GM21381 (cell line): ENCODE measurements at regions not wholly inside any gene's neighbourhood (a gene's known extent, or its start where the extent isn't known, plus 50 kb on each side); places are given as distances from the start of the nearest gene placed in this dataset.
"Not testable (repeated sequence)": the region's sequence is repeated elsewhere in the genome, so short reads cannot be mapped to it uniquely, and the experiment has no call there.

Experiments
- ATAC-seq: cut with Tn5 transposase; IDR thresholded peaks from one replicate; pipeline ENCODE4 v1.9.1; 2021; ENCODE audit warnings: mild to moderate bottlenecking, moderate library complexity; ENCODE audit not compliant: unreplicated experiment

DNA sequence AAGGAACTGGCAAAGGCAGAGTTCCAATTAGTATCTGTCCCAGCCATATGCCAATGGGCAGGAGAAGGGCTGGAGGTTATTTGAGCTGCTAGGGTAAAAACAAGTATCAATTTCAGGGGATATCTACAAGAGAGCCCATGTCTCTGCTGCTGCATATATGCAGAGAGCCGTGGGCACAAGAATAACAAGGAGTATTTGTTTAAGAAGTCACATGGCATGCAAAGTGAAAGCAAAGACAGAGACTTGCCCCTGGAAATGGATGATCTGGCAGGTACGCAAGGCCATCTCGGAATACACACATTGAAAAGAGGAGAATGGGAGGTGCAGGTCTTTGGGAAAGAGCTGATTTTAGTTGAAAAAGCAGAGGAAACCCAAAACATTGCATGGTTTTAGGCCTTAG is 170.6 kb downstream of the EVA1A start:
- ATAC-seq, result no peak

DNA sequence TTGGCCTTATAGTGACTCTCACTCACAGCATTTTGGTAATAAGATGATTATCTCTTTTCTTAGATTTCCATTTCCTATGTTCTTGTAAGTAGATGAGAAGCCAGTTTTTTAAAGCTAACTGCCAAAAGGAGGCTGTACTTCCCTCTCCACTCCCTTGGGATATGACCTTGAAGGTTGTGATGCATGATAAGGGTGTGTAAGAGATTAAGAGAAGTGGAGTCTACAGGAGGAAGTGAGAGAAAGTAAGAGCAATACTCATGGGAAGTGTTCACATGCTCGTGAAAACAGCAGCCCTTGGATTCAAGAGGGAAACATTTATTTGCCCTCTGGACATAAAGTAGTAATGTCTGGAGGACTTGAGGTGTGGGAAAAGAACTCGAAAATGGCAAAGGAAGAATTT is 171.5 kb downstream of the EVA1A start:
- ATAC-seq, result no peak

DNA sequence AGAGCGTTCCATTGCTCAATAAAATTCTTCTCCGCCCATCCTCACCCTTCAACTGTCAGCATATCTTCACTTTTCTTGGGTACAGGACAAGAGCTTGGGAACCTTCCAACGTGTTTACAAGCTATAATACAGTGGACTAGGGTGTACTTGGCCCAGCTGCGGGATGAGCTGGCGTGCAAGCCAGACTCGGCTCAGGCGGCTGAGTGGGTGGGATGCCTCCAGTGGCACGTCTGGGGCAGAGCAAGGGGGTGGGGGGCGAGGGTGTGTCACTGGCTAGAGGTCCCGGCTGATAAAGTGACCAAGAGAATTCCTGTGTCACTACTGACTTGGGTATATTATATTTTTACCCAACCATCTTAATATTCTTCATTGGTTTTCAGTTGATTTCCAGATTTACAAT is 179.7 kb downstream of the EVA1A start:
- ATAC-seq, result no peak

DNA sequence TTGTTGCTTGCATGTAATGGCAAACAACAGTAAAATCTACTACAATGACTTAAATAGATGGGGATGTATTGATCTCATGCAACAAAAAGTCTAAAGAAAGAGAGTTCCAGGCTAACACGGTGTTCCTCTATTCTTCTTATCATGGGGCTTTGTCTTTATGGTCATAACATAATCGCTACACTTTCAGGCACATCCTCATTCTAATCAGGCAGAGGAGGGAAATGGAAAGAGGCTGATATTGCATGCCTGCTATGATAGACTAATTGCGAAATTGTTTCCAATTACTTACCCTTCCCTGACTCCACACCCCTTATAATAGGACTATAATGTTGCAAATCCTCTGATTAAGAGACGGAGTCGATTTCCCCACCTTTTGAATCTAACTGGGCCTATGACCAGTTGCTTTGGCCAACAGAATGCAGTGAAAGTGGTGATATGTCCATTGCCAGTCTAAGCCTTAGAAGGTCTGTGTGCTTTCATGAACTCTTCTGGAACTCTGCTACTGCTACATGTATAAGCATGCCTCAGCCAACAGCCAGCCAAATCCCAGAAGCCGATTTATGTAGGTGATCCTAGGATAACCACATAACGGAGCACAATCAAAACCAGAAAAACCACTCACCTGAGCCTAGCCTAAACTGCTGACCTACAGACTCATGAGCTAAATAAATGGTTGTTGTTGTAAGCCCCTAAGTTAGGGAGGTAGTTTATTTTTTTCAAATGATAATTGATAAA is 180.3 kb upstream of the TACR1 start:
- no peak for ATAC-seq

DNA sequence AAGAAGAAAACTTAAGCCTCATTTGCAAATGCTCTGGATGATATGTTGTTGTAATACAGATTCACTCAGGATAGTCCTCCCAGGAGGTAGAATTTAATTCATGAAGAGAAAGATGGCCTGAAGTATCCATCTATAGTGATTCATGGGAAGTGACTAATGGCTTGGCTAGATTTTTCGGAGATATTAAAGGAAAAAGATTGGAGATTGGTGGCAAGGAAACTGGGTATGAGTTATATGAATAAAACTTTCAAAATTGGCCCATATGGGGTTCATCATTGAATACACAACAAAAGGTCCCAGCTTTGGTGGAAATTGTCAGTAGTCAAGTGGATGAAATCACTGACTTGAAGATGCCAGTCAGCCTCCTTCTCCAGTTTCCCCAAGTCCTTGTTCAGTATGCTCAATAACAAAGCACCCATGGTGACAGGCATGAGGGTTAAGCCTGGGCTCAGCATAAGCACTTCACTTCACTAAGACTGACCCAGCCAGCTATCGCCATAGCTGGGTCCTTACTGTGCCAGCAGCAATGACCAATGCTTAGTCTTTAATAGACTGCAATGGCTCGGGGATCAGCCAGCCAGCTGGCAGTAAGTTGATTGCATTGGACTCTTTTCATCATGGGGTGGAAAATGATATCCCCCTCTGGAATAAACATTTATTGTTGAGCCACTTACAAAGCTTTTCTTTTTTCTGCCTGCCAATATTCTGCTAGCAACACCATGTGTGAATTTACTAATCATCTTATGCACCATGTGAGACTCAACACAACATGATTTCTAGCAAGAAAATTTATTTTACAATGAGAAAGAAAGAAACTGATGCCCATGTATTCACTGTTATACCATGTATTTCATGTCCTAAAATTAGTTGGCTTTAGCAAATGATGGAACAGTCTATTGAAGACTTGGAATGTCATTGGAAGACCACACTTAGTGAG is 176.6 kb upstream of the TACR1 start:
- ATAC-seq, result no peak

DNA sequence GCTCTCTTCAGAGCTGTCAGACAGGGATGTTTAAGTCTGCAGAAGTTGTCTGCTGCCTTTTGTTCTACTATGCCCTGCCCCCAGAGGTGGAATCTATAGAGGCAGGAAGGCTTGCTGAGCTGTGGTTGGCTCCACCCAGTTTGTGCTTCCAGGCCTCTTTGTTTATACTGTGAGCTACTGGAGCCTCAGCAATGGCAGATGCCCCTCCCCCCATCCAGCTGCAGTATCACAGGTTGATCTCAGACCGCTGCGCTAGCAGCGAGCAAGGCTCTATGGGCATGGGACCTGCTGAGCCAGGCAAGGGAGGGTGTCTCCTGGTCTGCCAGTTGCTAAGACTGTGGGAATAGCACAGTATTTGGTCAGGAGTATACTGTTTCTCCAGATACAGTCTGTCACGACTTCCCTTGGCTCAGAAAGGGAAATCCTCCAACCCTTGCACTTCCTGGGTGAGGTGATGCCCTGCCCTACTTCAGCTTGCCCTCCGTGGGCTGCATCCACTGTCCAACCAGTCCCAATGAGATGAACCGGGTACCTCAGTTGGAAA is 175.2 kb upstream of the TACR1 start:
- not testable (repeated sequence) for ATAC-seq

DNA sequence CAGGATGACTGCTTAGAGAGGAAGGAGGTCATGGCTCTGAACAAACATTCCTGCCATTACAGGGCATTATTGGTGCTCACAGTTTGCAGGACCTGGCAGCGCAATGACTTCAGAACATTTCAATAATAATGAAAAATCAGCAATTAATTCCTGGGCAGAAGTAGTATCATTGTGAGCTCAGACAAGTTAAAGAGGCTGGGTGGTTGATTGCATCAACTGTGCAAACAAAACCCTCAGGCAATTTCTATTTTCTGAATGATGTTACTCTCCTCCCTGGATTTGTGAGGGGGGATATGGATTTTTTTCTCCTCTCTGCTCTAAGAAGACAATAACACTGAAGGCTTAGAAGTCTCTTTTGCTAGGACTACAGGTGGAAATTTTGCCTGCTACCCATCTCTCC is 168.1 kb upstream of the TACR1 start:
- ATAC-seq, result no peak

DNA sequence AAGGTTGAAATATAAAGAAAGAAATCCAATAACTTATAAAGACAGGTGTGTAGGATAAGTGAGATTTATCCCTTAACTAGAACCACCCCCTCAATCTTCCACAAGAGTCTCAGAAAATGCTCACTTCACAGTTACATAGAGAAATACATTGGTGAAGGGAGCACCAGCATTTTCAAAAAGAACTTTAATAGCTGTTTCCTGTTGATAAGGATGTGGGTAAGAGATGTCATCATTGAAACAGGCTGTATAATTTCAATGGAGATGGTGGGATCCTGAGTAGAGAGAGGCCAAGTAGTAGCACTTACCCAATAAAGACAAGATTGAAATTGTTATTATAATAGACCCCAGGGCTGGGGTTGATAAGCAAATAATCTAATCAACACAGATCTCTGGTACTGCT is 162.2 kb upstream of the TACR1 start:
- ATAC-seq, result no peak

DNA sequence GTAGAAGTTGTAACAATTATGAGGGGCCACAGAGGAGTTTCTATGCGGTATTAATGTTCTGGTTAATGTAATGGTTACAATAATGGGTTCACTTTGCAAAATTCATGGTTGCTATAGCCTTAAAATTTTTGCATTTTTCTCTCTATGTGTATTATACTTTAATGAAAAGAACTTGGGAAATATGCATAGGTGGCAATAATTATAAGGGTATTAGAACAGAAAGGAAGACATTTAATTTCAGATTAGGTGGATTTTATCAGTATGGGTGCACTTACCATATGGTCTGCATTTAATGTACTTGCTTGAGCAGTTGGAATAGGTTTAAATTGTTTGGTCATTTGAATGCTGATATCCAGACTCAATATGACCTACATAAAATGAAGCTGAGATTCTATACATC is 161.6 kb upstream of the TACR1 start:
- ATAC-seq, result no peak

DNA sequence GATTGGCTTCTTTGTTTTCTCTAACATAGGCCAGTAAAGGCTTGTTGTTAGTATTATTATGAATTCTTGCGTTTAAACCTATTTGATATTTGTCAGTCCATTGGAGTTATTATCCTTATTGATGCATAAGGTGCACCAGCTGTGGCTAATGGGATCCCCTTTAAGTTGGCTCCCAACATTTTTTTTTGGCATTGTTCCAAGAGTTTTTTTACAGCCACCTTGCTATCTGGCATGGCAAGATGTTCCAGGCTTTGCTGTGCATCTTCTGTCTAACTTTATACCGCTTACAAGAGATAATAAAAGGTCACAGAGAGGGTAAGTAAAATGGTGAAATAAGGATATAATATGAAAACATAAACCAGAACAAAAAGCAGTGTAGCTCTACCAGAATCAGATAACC is 157.5 kb upstream of the TACR1 start:
- no peak for ATAC-seq

DNA sequence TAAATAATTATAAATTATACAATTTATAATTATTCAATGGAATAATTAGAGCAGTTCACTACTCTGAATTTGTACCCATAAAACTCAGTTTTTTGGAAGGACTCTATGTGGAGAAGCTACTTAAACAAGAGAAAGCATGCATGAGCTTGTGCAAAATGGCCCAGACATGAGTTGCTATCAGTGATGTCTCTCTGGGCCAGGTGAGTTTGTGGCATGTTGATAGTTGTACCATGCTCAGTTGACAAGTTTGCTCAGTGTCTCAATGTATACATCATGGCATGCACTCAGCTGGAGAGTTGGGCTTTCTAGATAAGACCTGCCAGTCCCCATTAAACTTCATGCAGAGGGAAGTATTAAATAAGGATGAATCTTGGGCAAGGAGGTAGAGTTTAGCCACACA is 153.8 kb upstream of the TACR1 start:
- ATAC-seq, result no peak

DNA sequence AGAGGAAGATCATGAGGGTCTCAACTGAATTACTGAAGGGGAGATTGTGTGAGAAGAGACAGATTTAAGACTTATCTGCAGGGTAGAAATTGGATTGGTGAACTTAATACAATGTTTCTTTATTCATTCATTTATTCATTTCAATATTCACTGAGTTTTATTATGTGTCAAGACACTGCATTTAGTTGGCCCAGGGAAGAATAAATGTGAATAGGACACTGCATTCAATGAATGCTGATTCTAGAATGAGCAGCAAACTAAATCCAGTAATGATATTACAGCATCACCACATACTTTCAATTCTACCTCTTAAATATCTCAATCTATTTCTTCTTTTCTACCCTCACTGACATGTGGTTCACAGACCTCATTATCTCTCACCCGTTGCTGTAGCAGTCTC is 149.0 kb upstream of the TACR1 start:
- ATAC-seq, result no peak

DNA sequence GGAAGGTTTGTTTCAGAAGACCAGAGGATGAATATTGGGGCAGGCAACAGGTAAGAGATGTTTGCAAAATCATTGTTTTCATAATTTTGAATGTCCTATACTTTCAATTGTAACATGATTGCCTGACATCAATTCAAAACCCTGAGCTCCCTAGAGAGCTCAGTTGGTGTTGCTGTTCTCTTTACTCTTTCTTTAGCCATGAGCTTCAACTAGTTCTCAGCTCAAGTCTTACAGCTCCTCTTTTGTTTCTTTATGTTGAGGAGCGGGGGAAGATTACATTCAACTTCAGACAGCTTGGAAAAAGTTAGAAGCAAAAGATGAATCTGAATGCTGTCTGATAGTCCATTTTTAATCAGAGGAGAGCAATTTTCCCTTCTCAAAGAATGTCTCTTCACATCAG is 144.8 kb upstream of the TACR1 start:
- no peak for ATAC-seq

DNA sequence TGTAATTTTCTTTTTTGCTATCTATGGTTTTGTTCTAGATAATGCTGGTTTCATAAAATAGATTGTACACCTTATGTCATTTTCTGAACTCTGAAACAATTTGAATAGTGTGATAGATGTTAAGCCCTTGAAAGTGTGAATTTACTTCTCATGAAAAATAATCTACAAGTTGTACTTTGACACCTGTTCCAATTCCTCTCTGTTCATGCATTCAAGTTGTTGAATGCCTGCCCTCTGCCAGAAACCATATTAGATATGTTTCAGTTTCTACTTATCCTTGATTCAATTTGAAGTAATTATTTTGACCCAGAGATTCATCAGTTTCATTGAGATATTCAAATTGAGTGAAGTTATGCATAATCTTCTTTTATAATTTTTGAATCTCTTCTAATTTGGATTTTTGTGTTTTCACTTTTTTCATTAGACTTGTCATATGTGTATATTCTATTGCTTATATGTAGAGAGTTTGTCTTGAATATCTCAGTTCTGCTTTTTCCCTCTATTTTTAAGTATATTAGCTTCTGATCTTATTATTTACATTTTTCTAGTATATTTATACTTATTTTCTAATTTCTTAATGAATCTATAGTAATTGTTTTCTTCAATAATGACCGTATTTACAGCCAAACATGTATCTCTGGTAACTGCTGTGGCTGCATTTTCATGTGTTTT is 143.3 kb upstream of the TACR1 start:
- ATAC-seq, result no peak

DNA sequence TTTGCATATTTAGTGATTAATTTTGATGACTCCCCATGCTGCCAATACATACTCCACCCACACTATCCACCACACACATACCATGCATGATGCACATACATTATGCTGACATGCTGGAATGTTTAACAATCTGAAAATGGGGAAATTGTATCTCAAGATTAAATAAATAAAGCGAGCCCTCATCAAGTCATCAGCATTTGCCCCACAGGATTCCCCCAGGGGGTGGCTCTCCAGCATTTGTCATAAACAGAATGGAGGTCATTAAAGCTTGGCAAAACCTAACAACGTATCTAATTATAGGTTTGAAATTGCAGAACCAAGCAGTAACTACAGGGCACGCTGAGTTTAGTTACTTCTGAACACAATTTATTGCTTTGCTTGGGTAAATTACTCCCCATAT is 141.2 kb upstream of the TACR1 start:
- no peak for ATAC-seq

DNA sequence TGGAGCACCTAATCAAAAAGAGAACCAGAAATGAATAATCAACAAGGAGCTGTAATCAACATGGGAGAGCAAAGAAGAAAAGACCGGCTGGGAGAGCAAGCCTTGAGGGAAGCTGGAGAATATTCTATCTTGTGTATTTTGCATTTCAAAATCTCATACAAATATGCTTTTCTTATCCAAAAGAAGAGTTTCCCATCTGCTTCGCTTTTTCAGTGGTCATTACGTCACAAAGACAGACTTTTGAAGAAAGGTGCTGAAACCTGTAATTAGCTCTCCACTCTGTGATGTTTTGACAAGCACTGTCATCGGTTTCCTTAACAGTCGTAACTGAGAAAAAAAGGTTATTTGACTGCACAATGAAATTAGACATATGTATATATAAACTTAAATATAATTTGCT is 139.1 kb upstream of the TACR1 start:
- ATAC-seq, result no peak

DNA sequence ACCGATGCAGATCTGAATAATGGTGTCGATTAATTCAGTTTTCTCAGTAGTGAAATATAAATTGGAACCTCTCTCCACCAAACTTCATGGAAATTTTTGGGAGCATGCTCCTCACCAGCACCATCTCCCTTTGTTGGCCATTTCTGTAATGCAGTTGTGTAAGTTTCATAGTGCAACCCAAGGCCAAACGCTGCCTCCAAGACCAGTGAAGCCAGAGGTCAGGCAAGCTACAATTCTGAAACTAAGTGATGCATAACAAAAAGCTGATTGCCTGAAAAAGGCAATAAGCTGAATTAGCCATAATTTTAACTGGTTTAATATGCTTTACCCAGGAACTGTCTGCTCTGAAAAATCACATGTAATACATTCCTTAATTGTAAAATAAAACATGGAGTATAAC is 138.3 kb upstream of the TACR1 start:
- ATAC-seq, result no peak

DNA sequence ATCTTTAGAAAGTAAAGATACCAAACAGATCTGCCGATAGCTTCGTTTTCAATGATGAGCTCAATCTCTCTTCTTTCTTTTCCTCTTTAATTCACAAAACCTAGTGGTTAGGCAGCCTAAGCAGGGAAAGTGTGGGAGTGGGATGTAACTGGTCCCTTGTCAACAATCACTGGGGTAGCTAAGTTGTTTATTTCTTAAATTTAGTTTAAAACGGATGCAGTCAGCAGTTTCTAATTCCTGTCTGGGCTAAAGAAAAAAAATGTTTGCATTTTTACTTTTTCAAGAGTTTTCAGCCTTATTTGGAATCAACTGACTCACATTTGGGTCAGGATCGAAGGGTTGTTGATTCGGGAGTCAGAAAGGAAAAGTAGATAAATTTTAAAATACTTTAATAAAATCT is 137.7 kb upstream of the TACR1 start:
- no peak for ATAC-seq

DNA sequence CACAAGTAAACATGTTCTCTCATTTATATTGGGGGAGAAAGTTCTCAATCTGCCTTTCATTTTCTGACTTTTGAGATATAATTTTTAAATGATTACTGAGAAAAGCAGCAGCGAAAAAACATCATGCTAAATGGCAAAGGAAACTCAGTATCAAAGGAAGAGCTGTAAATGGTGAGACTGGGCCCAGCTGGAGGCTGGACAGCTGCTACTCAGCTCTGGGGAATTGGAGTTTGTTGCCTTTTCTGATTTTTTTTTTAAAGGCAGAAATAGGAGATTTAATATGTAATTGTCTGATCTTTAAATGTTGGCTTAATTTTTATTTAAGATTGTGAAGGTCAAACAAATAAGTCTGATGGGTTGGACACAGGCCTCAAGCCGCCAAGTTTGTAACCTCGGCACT is 137.1 kb upstream of the TACR1 start:
- no peak for ATAC-seq

DNA sequence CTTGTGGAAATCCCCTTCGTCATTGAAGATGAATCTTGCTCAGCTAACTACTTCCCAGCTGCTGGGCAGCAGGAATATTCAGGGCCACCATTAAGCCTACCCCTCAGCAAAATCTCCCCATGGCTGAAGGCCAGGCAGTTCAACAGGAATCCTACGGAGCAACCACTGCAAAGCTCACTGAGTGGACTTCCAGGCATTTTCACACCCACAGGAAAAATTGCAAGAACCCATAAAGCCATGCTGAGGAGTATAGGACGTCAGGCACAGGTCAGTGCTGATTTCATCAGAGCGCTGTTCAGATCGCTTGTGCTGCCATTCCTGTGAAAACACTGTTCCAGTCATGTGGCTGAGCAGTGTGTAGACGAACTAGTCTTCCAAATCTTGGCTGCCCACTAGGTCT is 134.8 kb upstream of the TACR1 start:
- ATAC-seq, result no peak

DNA sequence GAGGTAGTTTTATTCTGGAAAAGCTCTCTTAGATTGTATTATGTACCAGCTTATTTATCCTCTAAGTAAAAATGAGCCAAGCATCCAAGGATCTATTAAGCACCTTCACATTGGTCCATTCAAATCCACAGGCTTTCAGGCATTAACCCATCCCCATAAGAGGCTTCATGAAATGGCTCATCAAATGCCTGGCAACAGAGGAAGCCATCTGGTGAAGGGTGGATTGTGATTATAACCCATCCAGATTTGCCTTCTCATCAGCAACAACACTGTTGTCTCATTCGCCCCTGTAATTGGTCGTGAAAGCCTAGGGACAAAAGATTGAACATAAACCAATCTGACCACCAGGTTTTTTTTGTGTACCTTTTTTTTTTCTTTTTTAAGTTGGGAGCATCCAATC is 134.3 kb upstream of the TACR1 start:
- no peak for ATAC-seq

DNA sequence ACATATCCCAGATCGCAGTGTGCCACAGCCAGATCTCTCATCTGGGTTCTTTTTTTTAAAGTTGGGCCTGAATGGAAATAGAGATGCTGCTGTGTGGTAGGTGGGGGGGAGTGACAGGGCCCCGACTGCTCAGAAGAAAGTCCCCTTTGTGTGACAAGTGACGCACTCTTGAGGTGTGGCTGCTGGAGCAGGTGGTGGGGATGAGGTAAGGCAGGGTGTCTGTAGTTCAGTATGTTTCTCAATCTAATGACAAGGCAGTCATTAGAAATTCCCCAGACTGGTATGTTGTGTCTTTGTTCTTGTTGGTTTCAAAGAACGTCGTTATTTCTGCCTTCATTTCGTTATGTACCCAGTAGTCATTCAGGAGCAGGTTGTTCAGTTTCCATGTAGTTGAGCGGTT is 128.8 kb upstream of the TACR1 start:
- no peak for ATAC-seq
